Esophagus squamous epithelium (tissue), 4 donors: ENCODE measurements at regions not wholly inside any gene's neighbourhood (a gene's known extent, or its start where the extent isn't known, plus 50 kb on each side); places are given as distances from the start of the nearest gene placed in this dataset.

ENCODE experiments used
- POLR2A ChIP-seq, 4 donors: fragments of 450-650 bp; IDR thresholded peaks; one replicate each; pipeline ENCODE4 v1.6.1; 2017; ENCODE audit warnings: antibody characterized with exemption in 4 of 4, mild to moderate bottlenecking in 4 of 4, moderate library complexity in 3 of 4
- TF ChIP-seq, protein P1 (sequence below), 6 experiments: fragments of 450-650 bp in 4 of 6; fragments of 200-600 bp in 2 of 6; sonication (generic) in 2 of 6; IDR thresholded peaks; one replicate each; pipeline ENCODE4 v1.5.1; 2016 to 2019; ENCODE audit warnings: antibody characterized with exemption in 6 of 6, mild to moderate bottlenecking in 4 of 6, moderate library complexity in 4 of 6

GRCh38 chr7:152979376-152979775 is 219.8 kb downstream of the ACTR3B start:
- TF ChIP-seq, protein P1, sequence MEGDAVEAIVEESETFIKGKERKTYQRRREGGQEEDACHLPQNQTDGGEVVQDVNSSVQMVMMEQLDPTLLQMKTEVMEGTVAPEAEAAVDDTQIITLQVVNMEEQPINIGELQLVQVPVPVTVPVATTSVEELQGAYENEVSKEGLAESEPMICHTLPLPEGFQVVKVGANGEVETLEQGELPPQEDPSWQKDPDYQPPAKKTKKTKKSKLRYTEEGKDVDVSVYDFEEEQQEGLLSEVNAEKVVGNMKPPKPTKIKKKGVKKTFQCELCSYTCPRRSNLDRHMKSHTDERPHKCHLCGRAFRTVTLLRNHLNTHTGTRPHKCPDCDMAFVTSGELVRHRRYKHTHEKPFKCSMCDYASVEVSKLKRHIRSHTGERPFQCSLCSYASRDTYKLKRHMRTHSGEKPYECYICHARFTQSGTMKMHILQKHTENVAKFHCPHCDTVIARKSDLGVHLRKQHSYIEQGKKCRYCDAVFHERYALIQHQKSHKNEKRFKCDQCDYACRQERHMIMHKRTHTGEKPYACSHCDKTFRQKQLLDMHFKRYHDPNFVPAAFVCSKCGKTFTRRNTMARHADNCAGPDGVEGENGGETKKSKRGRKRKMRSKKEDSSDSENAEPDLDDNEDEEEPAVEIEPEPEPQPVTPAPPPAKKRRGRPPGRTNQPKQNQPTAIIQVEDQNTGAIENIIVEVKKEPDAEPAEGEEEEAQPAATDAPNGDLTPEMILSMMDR (IDR thresholded peaks at IDR 0.05), result no peak
- TF ChIP-seq POLR2A (IDR thresholded peaks at IDR 0.05), result no peak
